ENCODE measurements at regions not wholly inside any gene's neighbourhood (a gene's known extent, or its start where the extent isn't known, plus 50 kb on each side); places are given as distances from the start of the nearest gene placed in this dataset.

DNA sequence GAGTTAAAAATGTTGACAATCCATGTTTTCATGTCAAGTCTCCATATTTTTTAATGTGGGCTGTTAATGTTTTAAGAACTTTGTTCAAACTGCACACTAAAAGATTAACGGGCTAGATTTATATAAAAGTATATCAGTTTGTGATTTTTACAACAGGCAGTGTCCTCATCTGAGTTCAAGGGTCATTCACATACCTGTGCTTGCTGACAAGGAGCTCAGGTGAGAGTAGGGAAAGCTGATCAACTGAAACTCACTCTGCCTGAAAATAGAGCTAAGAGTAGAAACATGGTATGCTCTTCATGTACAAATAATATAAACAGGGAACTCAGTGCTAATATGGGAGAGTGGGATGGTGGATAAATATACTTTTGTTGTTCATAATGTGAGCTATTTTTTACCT lies 102.3 kb upstream of the DKK2 start:
- H3K4me1 ChIP-seq, result no peaks in the 10 kb centered on the region
- no peaks in the 10 kb centered on the region for H3K9me3 ChIP-seq
- WGBS, 2 donors (ENCODE audit: low coverage in 1 of 2), result 71 to 89% methylated on average over 1 of the region's 1 CpG
- no peaks in the 10 kb centered on the region for H3K36me3 ChIP-seq
- no peak for TF ChIP-seq POLR2A (IDR thresholded peaks at IDR 0.05)
- no peak for TF ChIP-seq CTCF (IDR thresholded peaks at IDR 0.05)
- TF ChIP-seq POLR2AphosphoS5 (IDR thresholded peaks at IDR 0.05), result no peak
- TF ChIP-seq EP300 (IDR thresholded peaks at IDR 0.05), result no peak
- ATAC-seq, result no peak
- no peaks in the 10 kb centered on the region for H3K27me3 ChIP-seq
- no peak overlapping the region for H3K4me3 ChIP-seq
- no peak overlapping the region for H3K27ac ChIP-seq

GRCh38 chr4:107133965-107134653 lies 98.0 kb upstream of the DKK2 start:
- Histone ChIP-seq H3K36me3 (no peaks in the 10 kb centered on the region), H3K4me3 (no peak overlapping the region), H3K4me1 (no peaks in the 10 kb centered on the region), H3K27me3 (no peaks in the 10 kb centered on the region), H3K27ac (no peak overlapping the region), H3K9me3 (no peaks in the 10 kb centered on the region)
- ATAC-seq, result no peak
- WGBS, 2 donors (ENCODE audit: low coverage in 1 of 2), result 85 to 86% methylated on average over 4 of the region's 4 CpGs
- TF ChIP-seq EP300 (IDR thresholded peaks at IDR 0.05), result no peak
- TF ChIP-seq CTCF (IDR thresholded peaks at IDR 0.05), result no peak
- no peak for TF ChIP-seq POLR2AphosphoS5 (IDR thresholded peaks at IDR 0.05)
- no peak for TF ChIP-seq POLR2A (IDR thresholded peaks at IDR 0.05)

DNA sequence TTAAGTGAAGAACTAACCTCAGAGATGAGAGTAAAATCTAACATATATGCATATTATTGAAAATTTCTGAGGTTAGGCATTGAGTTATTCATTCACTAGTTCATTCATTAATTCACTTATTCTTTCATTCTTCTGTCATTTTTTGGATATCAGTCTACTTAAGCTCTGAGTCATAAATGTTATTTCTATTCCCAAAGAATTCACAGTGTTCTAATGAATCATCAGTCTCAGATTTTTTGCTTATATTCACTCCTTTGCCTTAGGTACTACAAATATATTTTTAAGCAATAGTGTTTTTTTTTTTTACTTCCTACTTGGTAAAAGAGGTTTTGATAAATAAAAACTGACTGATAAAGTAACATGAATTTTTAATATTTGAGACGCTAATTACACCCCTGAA lies 95.2 kb upstream of the DKK2 start:
- no peaks in the 10 kb centered on the region for H3K4me1 ChIP-seq
- H3K27me3 ChIP-seq, result no peaks in the 10 kb centered on the region
- H3K4me3 ChIP-seq, result no peak overlapping the region
- no peaks in the 10 kb centered on the region for H3K9me3 ChIP-seq
- H3K27ac ChIP-seq, result no peak overlapping the region
- H3K36me3 ChIP-seq, result no peaks in the 10 kb centered on the region
- no peak for ATAC-seq
- 95 to 100% methylated on average over 1 of the region's 1 CpG for WGBS, 2 donors (ENCODE audit: low coverage in 1 of 2)
- TF ChIP-seq POLR2A (IDR thresholded peaks at IDR 0.05) (no peak), POLR2AphosphoS5 (IDR thresholded peaks at IDR 0.05) (no peak), CTCF (IDR thresholded peaks at IDR 0.05) (no peak), EP300 (IDR thresholded peaks at IDR 0.05) (no peak)

DNA sequence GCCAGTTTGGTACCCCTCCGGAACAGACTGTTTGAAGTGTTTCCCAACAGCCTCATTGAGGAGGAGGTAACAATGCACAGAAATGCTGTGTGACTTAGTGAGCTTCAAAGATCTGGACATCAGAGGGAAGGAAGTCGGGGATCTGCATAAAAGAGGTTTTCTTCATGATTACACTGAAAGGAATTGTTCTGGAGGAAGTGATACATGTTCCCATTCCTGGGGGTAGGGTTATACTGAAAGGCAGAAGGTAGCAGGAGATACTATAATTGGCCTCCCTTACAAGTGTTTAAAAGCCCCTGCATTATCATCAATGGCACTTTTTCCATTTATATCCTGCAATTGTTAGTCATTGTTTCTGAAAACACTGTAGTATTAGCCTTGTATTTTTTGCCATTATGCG lies 94.0 kb upstream of the DKK2 start:
- no peak for ATAC-seq
- no peaks in the 10 kb centered on the region for H3K4me1 ChIP-seq
- no peak for TF ChIP-seq POLR2A (IDR thresholded peaks at IDR 0.05)
- no peak for TF ChIP-seq POLR2AphosphoS5 (IDR thresholded peaks at IDR 0.05)
- no peak for TF ChIP-seq EP300 (IDR thresholded peaks at IDR 0.05)
- no peak for TF ChIP-seq CTCF (IDR thresholded peaks at IDR 0.05)

DNA sequence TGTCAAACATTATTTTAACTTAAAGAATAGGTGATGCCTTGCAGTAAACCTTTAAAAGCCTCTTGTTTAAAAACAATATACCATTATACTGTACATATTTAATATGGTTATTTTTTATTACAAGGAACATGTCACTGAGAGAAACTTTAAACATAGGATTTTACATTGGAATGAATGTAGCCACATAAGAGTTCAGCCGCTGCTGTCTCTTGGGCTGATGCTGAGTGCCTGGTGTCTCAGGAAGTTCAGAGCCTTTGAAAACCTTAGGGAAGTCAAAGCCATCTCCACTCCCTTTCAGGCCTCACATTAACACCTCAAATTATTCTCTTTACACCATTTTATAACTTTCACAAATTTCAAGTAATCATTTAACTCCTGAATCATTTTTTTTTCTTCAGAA lies 93.5 kb upstream of the DKK2 start:
- WGBS, 2 donors (ENCODE audit: low coverage in 1 of 2), result 33 to 82% methylated on average over 1 of the region's 1 CpG
- Histone ChIP-seq H3K9me3 (no peaks in the 10 kb centered on the region), H3K4me3 (no peak overlapping the region), H3K36me3 (no peaks in the 10 kb centered on the region), H3K27ac (no peak overlapping the region), H3K4me1 (no peaks in the 10 kb centered on the region), H3K27me3 (no peaks in the 10 kb centered on the region)
- no peak for TF ChIP-seq EP300 (IDR thresholded peaks at IDR 0.05)
- no peak for TF ChIP-seq CTCF (IDR thresholded peaks at IDR 0.05)
- ATAC-seq, result no peak

More for the DNA sequence above, 94.0 kb upstream of the DKK2 start:
- H3K27me3 ChIP-seq, result no peaks in the 10 kb centered on the region
- no peak overlapping the region for H3K4me3 ChIP-seq
- WGBS, 2 donors (ENCODE audit: low coverage in 1 of 2), result 69 to 87% methylated on average over 2 of the region's 3 CpGs
- no peak overlapping the region for H3K27ac ChIP-seq
- no peaks in the 10 kb centered on the region for H3K9me3 ChIP-seq
- H3K36me3 ChIP-seq, result no peaks in the 10 kb centered on the region
